ENCODE measurements at regions not wholly inside any gene's neighbourhood (a gene's known extent, or its start where the extent isn't known, plus 50 kb on each side); places are given as distances from the start of the nearest gene placed in this dataset.

DNA sequence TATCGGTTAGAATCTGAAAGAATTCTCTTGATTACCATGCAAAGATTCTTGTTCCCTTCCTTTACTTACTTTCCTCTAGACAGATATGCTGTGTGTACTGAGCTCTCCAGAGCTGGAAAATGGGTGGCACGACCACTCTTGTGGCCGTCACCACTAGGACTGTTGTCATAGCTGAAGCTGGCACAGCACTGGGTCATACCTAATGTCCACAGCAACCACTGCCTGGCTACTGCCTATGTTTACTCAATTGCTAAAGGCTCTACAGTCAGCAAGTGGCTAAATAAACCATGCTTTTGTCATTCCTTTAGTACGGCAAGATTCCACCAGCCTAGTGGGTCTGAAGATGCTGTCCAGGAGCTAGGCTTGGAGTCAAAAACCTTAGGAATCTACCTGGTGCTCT lies 1643.0 kb downstream of the OTOL1 start:
- H3K9me1 ChIP-seq (replicated peaks; ENCODE audit: control insufficient read depth, extremely low read depth, insufficient read depth, low read length), result no peaks in the 10 kb centered on the region
- intact Hi-C loops (cut with micrococcal nuclease), result no loop called here
- no peak overlapping the region for H3K4me2 ChIP-seq (ENCODE audit: insufficient read depth, low read length)
- DNase-seq (ENCODE audit: low read depth, low spot score) (no peak), FAIRE-seq (no peak)
- dilution Hi-C loops (cut with MboI; ENCODE audit: extremely low pct_ligation_motif_present, low sequenced_read_pairs), result no loop called here
- no peaks in the 10 kb centered on the region for H3K4me1 ChIP-seq (ENCODE audit: control insufficient read depth, extremely low read depth, insufficient read depth, low read length)
- no peak overlapping the region for H3K9ac ChIP-seq (replicated peaks; ENCODE audit: extremely low read depth, insufficient read depth, low read length)
- no peaks in the 10 kb centered on the region for H3K27me3 ChIP-seq (ENCODE audit: control insufficient read depth in 2 of 2, insufficient read depth in 2 of 2, low read length in 2 of 2)
- H3K36me3 ChIP-seq (ENCODE audit: control insufficient read depth in 2 of 2, extremely low read depth in 1 of 2, insufficient read depth in 2 of 2, low read length in 2 of 2), result no peaks in the 10 kb centered on the region
- ChIA-PET POLR2A (no interaction called here), CTCF (no interaction called here)
- no TSS peak for BruUV-seq (replicated peaks)
- H3K79me2 ChIP-seq (ENCODE audit: control insufficient read depth, insufficient read depth, low read length), result no peaks in the 10 kb centered on the region
- no peak overlapping the region for H3K4me3 ChIP-seq (replicated peaks in 1 of 3; ENCODE audit: insufficient read depth in 1 of 3, low read depth in 1 of 3, low read length in 3 of 3)
- TF ChIP-seq EZH2 (IDR thresholded peaks at IDR 0.05; ENCODE audit: borderline replicate concordance, low read depth, low read length, severe bottlenecking) (no peak), GATA2 (IDR thresholded peaks at IDR 0.05; ENCODE audit: insufficient read depth, insufficient read length, low read depth, low read length) (no peak)
- TF ChIP-seq, protein P1, sequence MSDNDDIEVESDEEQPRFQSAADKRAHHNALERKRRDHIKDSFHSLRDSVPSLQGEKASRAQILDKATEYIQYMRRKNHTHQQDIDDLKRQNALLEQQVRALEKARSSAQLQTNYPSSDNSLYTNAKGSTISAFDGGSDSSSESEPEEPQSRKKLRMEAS (IDR thresholded peaks at IDR 0.05; ENCODE audit: insufficient read depth, insufficient read length), result no peak
- TF ChIP-seq, protein P2, sequence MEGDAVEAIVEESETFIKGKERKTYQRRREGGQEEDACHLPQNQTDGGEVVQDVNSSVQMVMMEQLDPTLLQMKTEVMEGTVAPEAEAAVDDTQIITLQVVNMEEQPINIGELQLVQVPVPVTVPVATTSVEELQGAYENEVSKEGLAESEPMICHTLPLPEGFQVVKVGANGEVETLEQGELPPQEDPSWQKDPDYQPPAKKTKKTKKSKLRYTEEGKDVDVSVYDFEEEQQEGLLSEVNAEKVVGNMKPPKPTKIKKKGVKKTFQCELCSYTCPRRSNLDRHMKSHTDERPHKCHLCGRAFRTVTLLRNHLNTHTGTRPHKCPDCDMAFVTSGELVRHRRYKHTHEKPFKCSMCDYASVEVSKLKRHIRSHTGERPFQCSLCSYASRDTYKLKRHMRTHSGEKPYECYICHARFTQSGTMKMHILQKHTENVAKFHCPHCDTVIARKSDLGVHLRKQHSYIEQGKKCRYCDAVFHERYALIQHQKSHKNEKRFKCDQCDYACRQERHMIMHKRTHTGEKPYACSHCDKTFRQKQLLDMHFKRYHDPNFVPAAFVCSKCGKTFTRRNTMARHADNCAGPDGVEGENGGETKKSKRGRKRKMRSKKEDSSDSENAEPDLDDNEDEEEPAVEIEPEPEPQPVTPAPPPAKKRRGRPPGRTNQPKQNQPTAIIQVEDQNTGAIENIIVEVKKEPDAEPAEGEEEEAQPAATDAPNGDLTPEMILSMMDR (IDR thresholded peaks at IDR 0.05; ENCODE audit: extremely low read depth in 1 of 2, insufficient read depth in 1 of 2, low read depth in 1 of 2, low read length in 2 of 2), result no peak
- no peak overlapping the region for H2AFZ ChIP-seq (ENCODE audit: low read depth, low read length)
- peaks cover 3% of the 10 kb centered on the region for H3K9me3 ChIP-seq (replicated peaks; ENCODE audit: control insufficient read depth, insufficient read depth, low read length)
- no peak overlapping the region for H3K27ac ChIP-seq (ENCODE audit: insufficient read depth, low read depth, low read length)
- H4K20me1 ChIP-seq (replicated peaks; ENCODE audit: control insufficient read depth, extremely low read depth, insufficient read depth, low read length), result no peaks in the 10 kb centered on the region

DNA sequence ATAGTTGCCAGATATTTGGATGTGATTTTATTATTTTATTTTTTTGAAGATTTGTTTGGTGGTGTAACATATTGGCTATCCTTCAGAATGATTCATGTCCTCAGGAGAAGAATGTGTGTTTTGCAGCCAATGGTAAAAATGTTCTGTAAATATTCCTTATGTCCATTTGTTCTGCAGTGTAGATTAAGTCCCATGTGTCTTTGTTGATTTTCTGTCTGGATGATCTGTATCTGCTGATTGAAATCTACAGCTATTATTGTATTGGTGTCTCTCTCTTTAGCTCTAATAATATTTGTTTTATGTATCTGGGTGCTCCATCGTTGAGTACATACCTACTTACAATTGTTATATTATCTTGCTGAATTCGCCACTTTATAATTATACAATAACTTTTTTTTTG lies 1641.7 kb downstream of the OTOL1 start:
- H3K9ac ChIP-seq (replicated peaks; ENCODE audit: extremely low read depth, insufficient read depth, low read length), result no peak overlapping the region
- H3K9me1 ChIP-seq (replicated peaks; ENCODE audit: control insufficient read depth, extremely low read depth, insufficient read depth, low read length), result no peaks in the 10 kb centered on the region
- H3K4me3 ChIP-seq (replicated peaks in 1 of 3; ENCODE audit: insufficient read depth in 1 of 3, low read depth in 1 of 3, low read length in 3 of 3), result no peak overlapping the region
- H3K36me3 ChIP-seq (ENCODE audit: control insufficient read depth in 2 of 2, extremely low read depth in 1 of 2, insufficient read depth in 2 of 2, low read length in 2 of 2), result no peaks in the 10 kb centered on the region
- no peaks in the 10 kb centered on the region for H4K20me1 ChIP-seq (replicated peaks; ENCODE audit: control insufficient read depth, extremely low read depth, insufficient read depth, low read length)
- intact Hi-C loops (cut with micrococcal nuclease), result no loop called here
- peaks cover 3% of the 10 kb centered on the region for H3K9me3 ChIP-seq (replicated peaks; ENCODE audit: control insufficient read depth, insufficient read depth, low read length)
- no peak for TF ChIP-seq MYC (IDR thresholded peaks at IDR 0.05; ENCODE audit: low read depth, low read length)
- TF ChIP-seq POLR2AphosphoS5 (IDR thresholded peaks at IDR 0.05; ENCODE audit: insufficient read depth, low read depth, low read length), result no peak
- TF ChIP-seq EZH2 (IDR thresholded peaks at IDR 0.05; ENCODE audit: borderline replicate concordance, low read depth, low read length, severe bottlenecking), result no peak
- TF ChIP-seq, protein P2 (IDR thresholded peaks at IDR 0.05; ENCODE audit: extremely low read depth in 1 of 2, insufficient read depth in 1 of 2, low read depth in 1 of 2, low read length in 2 of 2), result no peak
- no peak for TF ChIP-seq FOS (IDR thresholded peaks at IDR 0.05; ENCODE audit: borderline replicate concordance, insufficient read depth, low read length)
- TF ChIP-seq POLR2A (IDR thresholded peaks at IDR 0.05; ENCODE audit: low read depth, low read length), result no peak
- dilution Hi-C loops (cut with MboI; ENCODE audit: extremely low pct_ligation_motif_present, low sequenced_read_pairs), result no loop called here
- DNase-seq (ENCODE audit: low read depth, low spot score) (no peak), FAIRE-seq (no peak)
- no TSS peak for BruUV-seq (replicated peaks)
- no peak overlapping the region for H3K27ac ChIP-seq (ENCODE audit: insufficient read depth, low read depth, low read length)
- POLR2A ChIA-PET, result no interaction called here
- no peak overlapping the region for H3K4me2 ChIP-seq (ENCODE audit: insufficient read depth, low read length)
- CTCF ChIA-PET, result no interaction called here
- H3K79me2 ChIP-seq (ENCODE audit: control insufficient read depth, insufficient read depth, low read length), result no peaks in the 10 kb centered on the region
- H3K27me3 ChIP-seq (ENCODE audit: control insufficient read depth in 2 of 2, insufficient read depth in 2 of 2, low read length in 2 of 2), result no peaks in the 10 kb centered on the region
- no peak overlapping the region for H2AFZ ChIP-seq (ENCODE audit: low read depth, low read length)
- no peaks in the 10 kb centered on the region for H3K4me1 ChIP-seq (ENCODE audit: control insufficient read depth, extremely low read depth, insufficient read depth, low read length)

All from endothelial cell of umbilical vein (primary cell).